ACC112 (cell line): ENCODE measurements at regions not wholly inside any gene's neighbourhood (a gene's known extent, or its start where the extent isn't known, plus 50 kb on each side); places are given as distances from the start of the nearest gene placed in this dataset.
"Not testable (repeated sequence)": the region's sequence is repeated elsewhere in the genome, so short reads cannot be mapped to it uniquely, and the experiment has no call there.

ENCODE experiments used
- H2AFZ ChIP-seq: fragments of 200-600 bp; sonication (generic); one replicate; pipeline ENCODE4 v1.6.0; 2017; ENCODE audit warnings: antibody characterized with exemption, low read length; ENCODE audit not compliant: unreplicated experiment
- H3K27ac ChIP-seq: fragments of 200-600 bp; sonication (generic); 2 replicates; pipeline ENCODE4 v1.5.1; 2014; ENCODE audit warnings: low read depth, mild to moderate bottlenecking, antibody characterized with exemption, low read length, moderate library complexity
- H3K27me3 ChIP-seq: fragments of 200-600 bp; sonication (generic); 2 replicates; pipeline ENCODE4 v1.6.1; 2014; ENCODE audit warnings: mild to moderate bottlenecking, antibody characterized with exemption, low read length, moderate library complexity, mixed read lengths; ENCODE audit not compliant: insufficient read depth
- H3K36me3 ChIP-seq: fragments of 200-600 bp; sonication (generic); 2 replicates; pipeline ENCODE4 v1.6.1; 2016; ENCODE audit warnings: mild to moderate bottlenecking, antibody characterized with exemption, low read length, moderate library complexity, mixed read lengths; ENCODE audit not compliant: insufficient read depth
- H3K4me1 ChIP-seq: fragments of 200-600 bp; sonication (generic); one replicate; pipeline ENCODE4 v1.6.1; 2016; ENCODE audit warnings: low read length, mixed read lengths; ENCODE audit not compliant: insufficient read depth, unreplicated experiment, control insufficient read depth
- H3K4me3 ChIP-seq: fragments of 200-600 bp; sonication (generic); 2 replicates; pipeline ENCODE4 v1.5.1; 2014; ENCODE audit warnings: mild to moderate bottlenecking, low read depth, low read length
- H3K79me2 ChIP-seq: fragments of 200-600 bp; sonication (generic); one replicate; pipeline ENCODE4 v1.6.0; 2016; ENCODE audit warnings: low read length; ENCODE audit not compliant: control insufficient read depth, unreplicated experiment, insufficient read depth

DNA sequence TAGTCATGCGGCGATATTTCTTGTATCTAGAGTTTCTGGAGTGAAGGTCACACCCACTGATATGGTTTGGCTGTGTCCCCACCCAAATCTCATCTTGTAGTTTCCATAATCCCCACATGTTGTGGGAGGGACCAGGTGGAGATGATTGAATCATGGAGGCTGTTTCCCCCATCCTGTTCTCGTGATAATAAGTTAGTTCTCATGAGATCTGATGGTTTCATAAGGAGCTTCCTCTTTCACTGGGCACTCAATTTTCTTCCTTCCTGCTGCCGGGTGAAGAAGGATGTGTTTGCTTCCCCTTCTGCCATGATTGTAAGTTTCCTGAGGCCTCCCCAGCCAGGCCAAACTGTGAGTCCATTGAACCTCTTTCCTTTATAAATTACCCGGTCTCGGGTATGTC, 190.5 kb upstream of the ZNF618 start:
- H3K79me2 ChIP-seq, H3K4me1 ChIP-seq, H3K36me3 ChIP-seq, H3K4me3 ChIP-seq, H3K27ac ChIP-seq, H2AFZ ChIP-seq: not testable (repeated sequence)
- H3K27me3 ChIP-seq: peaks cover 46% of the 10 kb centered on the region

- peaks cover 53% of the 10 kb centered on the region for H3K27me3 ChIP-seq
- no peak overlapping the region for H3K27ac ChIP-seq
- no peak overlapping the region for H2AFZ ChIP-seq
- no peak overlapping the region for H3K4me3 ChIP-seq
- no peaks in the 10 kb centered on the region for H3K36me3 ChIP-seq
- H3K4me1 ChIP-seq: no peaks in the 10 kb centered on the region
- no peaks in the 10 kb centered on the region for H3K79me2 ChIP-seq
These were observed 188.9 kb upstream of the ZNF618 start for GRCh38 chr9:113687107-113687679.

DNA sequence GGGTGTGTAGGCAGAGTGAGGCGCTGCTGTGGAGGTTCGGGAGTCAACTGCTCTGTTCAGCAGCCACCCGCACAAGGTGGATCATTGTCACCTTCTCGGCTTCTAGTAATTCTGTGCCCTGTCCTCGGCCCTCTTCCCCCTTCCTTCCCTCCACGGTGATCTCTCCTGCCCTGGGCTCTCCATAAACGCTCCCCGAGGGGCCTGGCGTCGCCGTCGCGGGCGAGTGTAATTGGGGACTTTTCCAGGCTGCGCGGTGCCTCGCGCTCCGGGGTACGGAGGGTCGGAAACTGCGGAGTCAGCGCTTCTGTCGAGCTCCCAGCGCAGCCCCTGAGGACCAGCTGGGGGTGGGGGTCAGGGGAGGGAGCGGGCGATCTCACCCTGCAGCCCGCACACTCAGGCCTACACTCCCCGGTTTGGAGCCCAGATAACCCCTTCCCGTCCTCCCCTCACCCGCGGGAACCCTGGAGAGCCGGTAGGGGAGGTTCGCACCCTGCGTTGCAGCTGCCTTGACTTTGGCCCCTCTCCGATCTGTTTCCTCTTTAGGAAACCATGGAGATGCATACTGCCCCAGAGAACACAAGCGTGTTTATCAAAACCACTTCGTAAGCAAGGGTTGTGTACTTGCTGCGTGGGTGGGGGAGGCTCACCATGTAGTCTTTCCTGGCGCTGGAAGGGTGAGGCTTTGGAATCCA, 188.3 kb upstream of the ZNF618 start:
- Histone ChIP-seq H3K27me3 (peaks cover 58% of the 10 kb centered on the region), H3K4me3 (no peak overlapping the region), H2AFZ (no peak overlapping the region), H3K27ac (no peak overlapping the region), H3K79me2 (no peaks in the 10 kb centered on the region), H3K36me3 (no peaks in the 10 kb centered on the region), H3K4me1 (no peaks in the 10 kb centered on the region)

- Histone ChIP-seq H3K4me1 (no peaks in the 10 kb centered on the region), H3K36me3 (no peaks in the 10 kb centered on the region), H3K27ac (no peak overlapping the region), H3K79me2 (no peaks in the 10 kb centered on the region), H3K27me3 (peaks cover 71% of the 10 kb centered on the region), H3K4me3 (no peak overlapping the region), H2AFZ (no peak overlapping the region)
These were observed 185.9 kb upstream of the ZNF618 start for GRCh38 chr9:113690055-113690740.

DNA sequence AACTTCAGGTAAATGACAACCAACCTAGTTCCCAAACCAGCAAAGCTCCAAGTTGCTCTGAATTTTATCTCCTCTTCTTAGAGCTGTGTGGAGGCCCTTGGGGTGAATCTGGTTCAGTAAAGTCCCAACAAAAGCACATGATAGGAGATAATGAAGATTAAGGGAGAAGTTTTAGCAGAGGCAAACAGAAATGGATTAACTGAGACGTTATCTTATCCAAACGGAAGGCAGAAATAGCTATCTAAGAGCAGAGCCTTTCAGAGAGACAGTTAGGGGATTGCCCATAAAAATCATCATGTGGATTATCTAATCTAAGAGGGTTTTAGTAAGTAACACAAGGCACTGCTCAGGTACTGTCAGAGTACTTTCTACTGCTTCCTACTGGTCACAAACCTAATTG, 183.9 kb upstream of the ZNF618 start:
- Histone ChIP-seq H3K4me3 (no peak overlapping the region), H3K27ac (no peak overlapping the region), H3K4me1 (no peaks in the 10 kb centered on the region), H2AFZ (no peak overlapping the region), H3K27me3 (peaks cover 54% of the 10 kb centered on the region), H3K79me2 (no peaks in the 10 kb centered on the region), H3K36me3 (no peaks in the 10 kb centered on the region)

- no peak overlapping the region for H3K4me3 ChIP-seq
- H3K36me3 ChIP-seq: no peaks in the 10 kb centered on the region
- H3K79me2 ChIP-seq: no peaks in the 10 kb centered on the region
- H2AFZ ChIP-seq: no peak overlapping the region
- peaks cover 43% of the 10 kb centered on the region for H3K27me3 ChIP-seq
- H3K27ac ChIP-seq: no peak overlapping the region
- H3K4me1 ChIP-seq: no peaks in the 10 kb centered on the region
These were observed 181.2 kb upstream of the ZNF618 start for GRCh38 chr9:113694912-113695311.

GRCh38 chr9:113695440-113695851, 180.7 kb upstream of the ZNF618 start:
- H3K27me3 ChIP-seq: peaks cover 43% of the 10 kb centered on the region
- H3K4me3 ChIP-seq: no peak overlapping the region
- no peak overlapping the region for H3K27ac ChIP-seq
- no peak overlapping the region for H2AFZ ChIP-seq
- no peaks in the 10 kb centered on the region for H3K4me1 ChIP-seq
- no peaks in the 10 kb centered on the region for H3K79me2 ChIP-seq
- H3K36me3 ChIP-seq: no peaks in the 10 kb centered on the region

DNA sequence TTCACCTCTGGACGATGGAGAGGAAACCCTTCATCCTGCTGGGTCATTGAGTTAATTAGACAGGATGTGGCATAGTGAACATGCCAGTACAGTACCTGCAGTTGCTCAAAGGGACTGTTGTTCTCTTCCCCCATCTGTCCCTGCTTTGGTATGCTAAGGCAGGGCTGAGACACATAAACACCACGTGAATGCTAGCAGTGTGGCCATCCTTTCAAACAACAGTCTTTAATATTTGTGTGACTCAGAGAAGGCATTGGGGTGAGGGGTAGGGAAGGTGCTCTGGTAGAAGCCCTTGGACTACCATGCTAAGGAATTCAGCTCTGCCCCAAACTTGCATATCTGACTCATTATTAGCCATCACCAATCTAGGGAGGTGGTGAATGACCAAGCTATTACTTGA, 180.2 kb upstream of the ZNF618 start:
- no peaks in the 10 kb centered on the region for H3K79me2 ChIP-seq
- H3K27me3 ChIP-seq: peaks cover 45% of the 10 kb centered on the region
- H2AFZ ChIP-seq: no peak overlapping the region
- H3K36me3 ChIP-seq: no peaks in the 10 kb centered on the region
- H3K4me1 ChIP-seq: no peaks in the 10 kb centered on the region
- H3K4me3 ChIP-seq: no peak overlapping the region
- H3K27ac ChIP-seq: no peak overlapping the region

DNA sequence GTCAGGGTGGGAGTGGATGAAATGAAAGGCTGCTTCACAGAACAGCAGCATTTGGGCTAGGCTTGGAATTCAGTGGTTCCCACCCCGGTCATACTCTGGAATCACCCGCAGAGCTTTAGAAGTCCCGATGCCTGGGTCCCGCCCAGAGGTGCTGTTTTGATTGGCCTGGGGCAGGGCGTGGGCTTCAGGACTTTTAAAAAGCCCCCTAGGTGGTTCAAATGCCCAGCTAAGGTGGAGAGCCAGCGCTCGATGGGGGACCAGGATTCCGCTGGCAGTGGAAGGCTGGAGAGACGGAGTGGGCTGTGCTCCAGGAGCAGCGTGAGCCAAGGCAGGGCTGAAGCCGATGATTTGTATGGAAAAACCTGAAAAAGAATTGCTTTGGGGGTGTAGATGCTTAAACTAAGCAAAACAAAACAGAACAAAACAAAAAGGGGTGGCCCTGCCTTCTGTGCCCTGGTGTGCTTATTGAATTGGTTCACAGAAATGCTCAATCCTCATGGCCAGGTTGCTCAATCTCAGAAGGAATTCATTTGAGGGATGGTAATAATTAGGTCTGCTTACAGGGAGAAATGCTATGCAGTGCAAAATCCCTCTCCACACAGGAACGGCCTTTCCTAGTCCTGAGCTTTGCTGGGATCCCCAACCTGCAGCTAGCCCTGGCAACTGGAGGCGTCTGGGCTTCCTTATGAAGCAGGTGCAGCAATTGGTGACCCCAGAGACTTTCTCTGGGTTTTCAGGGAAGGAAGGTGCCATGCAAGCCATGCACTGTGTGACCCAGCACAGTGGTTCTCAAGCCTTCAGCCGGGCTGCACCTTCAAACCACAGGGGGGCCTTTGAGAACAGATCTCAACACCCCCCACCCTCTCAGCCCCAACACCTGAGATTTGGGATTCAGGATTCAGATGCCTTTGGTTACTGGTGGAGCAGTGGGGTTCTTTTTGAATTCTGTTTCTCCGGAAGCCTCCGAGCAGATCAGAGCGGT, 174.0 kb upstream of the ZNF618 start:
- Histone ChIP-seq H3K4me3 (no peak overlapping the region), H2AFZ (no peak overlapping the region), H3K79me2 (no peaks in the 10 kb centered on the region), H3K4me1 (no peaks in the 10 kb centered on the region), H3K27me3 (peaks cover 36% of the 10 kb centered on the region; the same call in 1 of the 2 replicates), H3K27ac (no peak overlapping the region), H3K36me3 (no peaks in the 10 kb centered on the region)

DNA sequence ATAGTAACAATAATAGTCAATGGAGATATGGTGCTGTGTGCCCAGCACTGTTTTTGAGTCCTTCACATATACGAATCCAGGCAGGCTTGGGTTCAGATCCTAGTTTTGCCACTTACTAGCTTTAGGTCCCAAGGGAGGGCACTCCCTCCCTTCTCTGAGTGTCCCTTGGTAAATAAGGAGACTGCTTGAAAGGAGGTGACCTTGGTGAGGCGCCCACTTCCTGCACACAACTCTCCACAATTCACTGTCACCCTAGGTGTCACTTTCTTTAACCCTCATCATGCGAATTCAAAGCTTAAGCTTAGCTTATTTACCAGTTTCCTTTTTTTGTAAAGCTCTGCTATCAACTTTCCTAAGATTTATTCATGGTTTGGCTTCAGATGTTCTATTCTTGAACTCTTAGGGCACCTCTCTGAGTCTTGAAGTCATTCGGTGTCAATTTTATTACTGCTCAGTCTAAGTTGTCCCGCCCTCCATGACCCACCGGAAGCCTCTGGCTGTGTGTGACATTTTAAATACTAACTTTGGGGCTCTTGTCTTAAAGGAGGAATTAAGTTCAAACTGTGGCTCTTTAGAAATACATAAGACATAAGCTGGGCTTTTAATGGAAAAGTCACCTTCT, 170.7 kb upstream of the ZNF618 start:
- Histone ChIP-seq H3K27ac (no peak overlapping the region), H3K79me2 (no peaks in the 10 kb centered on the region), H3K36me3 (no peaks in the 10 kb centered on the region), H3K4me1 (no peaks in the 10 kb centered on the region), H3K27me3 (peaks cover 37% of the 10 kb centered on the region; the same call in 1 of the 2 replicates), H3K4me3 (no peak overlapping the region), H2AFZ (no peak overlapping the region)
